ENCODE measurements at regions not wholly inside any gene's neighbourhood (a gene's known extent, or its start where the extent isn't known, plus 50 kb on each side); places are given as distances from the start of the nearest gene placed in this dataset.
A peak's percentile ranks its signal among the peaks of the same experiment; 100 is the strongest.
"Not testable (repeated sequence)": the region's sequence is repeated elsewhere in the genome, so short reads cannot be mapped to it uniquely, and the experiment has no call there.

DNA sequence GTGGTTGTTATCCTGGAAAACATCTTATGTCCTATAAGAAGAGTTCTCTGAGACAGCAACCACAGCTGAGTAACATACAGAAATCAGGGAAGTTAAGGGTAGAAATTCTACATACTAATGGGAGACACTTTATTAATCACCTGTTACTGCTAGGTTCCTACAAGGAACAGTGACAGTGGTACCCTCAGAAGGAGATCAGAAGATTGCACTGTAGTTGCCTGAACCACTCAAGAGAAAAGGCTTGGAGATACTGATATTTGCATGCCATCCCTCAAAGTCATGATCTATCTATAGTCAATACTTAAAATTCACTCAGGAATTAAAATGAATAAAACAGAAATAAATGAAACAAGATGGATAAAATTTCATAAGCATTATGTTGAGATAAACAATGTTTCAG, 136.0 kb downstream of the LMLN start:
- Histone ChIP-seq H3K27me3 (no peaks in the 10 kb centered on the region), H3K27ac (no peak overlapping the region), H4K20me1 (no peaks in the 10 kb centered on the region), H3K9ac (no peak overlapping the region), H3K9me3 (peaks cover 43% of the 10 kb centered on the region), H3K36me3 (no peaks in the 10 kb centered on the region; the same call in 1 of the 2 replicates), H3K4me2 (no peak overlapping the region), H3K4me1 (peaks cover 22% of the 10 kb centered on the region), H3K4me3 (no peak overlapping the region)
- no peak for TF ChIP-seq Cebpa-rat (IDR thresholded peaks at IDR 0.05)

DNA sequence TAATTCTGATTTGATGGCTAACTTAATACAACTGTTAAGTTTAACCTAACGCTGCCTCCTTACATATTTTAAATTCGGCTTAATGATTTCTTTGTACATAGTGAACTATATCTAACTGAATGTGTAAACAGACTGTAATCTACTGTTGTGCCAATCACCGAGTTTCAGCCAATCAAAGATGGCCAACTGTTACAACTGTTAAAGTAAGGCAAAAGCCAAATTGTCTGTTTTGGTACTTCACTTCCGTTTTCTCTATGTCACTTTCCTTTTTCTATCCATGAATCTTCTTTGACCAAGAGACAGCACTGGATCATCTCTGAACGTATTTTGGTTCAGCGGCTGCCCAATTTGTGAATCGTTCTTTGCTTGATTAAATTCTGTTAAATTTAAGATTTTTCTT, 137.0 kb downstream of the LMLN start:
- Histone ChIP-seq H3K36me3 (no peaks in the 10 kb centered on the region; the same call in 1 of the 2 replicates), H3K9me3 (peaks cover 43% of the 10 kb centered on the region), H3K27ac (no peak overlapping the region), H3K4me1 (peaks cover 22% of the 10 kb centered on the region), H4K20me1 (no peaks in the 10 kb centered on the region), H3K9ac (no peak overlapping the region), H3K27me3 (no peaks in the 10 kb centered on the region), H3K4me2 (no peak overlapping the region), H3K4me3 (no peak overlapping the region)
- TF ChIP-seq Cebpa-rat (IDR thresholded peaks at IDR 0.05): no peak

DNA sequence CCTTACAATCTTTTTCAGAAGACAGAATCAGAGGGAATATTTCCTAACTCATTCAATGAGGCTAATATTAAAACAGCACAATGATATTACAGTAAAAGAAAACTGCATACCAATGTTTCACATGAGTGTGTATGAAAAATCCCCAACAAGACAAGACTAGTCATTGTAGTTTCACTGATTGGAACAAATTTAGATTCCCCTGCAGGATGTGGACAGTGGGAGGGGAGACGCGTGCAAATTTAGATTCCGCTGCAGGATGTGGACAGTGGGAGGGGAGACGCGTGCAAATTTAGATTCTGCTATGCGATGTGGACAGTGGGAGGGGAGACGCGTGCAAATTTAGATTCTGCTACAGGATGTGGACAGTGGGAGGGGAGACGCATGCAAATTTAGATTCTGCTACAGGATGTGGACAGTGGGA, 138.7 kb downstream of the LMLN start:
- H3K27ac ChIP-seq: peak overlapping the region; percentile 68
- not testable (repeated sequence) for H3K27me3 ChIP-seq, H4K20me1 ChIP-seq, H3K36me3 ChIP-seq, H3K9ac ChIP-seq
- peak overlapping the region; percentile 62 for H3K4me2 ChIP-seq
- peaks cover 18% of the 10 kb centered on the region for H3K4me1 ChIP-seq
- H3K4me3 ChIP-seq: peak overlapping the region; percentile 36; the same call in 1 of the 2 replicates
- peaks cover 36% of the 10 kb centered on the region for H3K9me3 ChIP-seq

DNA sequence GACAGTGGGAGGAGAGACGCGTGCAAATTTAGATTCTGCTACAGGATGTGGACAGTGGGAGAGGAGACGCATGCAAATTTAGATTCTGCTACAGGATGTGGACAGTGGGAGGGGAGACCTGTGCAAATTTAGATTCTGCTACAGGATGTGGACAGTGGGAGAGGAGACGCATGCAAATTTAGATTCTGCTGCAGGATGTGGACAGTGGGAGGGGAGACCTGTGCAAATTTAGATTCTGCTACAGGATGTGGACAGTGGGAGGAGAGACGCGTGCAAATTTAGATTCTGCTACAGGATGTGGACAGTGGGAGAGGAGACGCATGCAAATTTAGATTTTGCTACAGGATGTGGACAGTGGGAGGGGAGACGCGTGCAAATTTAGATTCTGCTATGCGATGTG, 143.1 kb downstream of the LMLN start:
- H3K9ac ChIP-seq, H3K4me3 ChIP-seq, H4K20me1 ChIP-seq, H3K4me2 ChIP-seq, H3K27ac ChIP-seq, H3K36me3 ChIP-seq, H3K27me3 ChIP-seq: not testable (repeated sequence)
- Histone ChIP-seq H3K9me3 (peaks cover 28% of the 10 kb centered on the region), H3K4me1 (peaks cover 25% of the 10 kb centered on the region)

DNA sequence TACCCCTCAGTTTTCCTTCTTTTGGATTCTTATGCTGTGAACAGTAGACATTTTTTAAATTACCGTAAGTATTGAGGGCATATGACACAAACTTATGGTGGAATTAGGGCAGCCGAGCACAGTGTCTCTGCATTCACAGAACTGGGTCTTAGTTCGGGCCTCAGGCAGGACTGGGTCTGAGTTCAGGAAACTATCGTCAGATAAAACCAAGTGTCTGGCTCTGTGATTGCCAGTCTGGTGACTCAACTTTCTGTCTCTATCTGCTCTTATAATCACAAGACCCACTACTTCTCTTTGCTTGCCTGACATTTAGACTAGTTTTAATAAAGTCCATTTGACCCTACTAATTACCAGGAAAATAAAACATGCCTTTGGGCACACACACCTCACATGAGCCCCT, 146.2 kb downstream of the LMLN start:
- no peak overlapping the region for H3K9ac ChIP-seq

DNA sequence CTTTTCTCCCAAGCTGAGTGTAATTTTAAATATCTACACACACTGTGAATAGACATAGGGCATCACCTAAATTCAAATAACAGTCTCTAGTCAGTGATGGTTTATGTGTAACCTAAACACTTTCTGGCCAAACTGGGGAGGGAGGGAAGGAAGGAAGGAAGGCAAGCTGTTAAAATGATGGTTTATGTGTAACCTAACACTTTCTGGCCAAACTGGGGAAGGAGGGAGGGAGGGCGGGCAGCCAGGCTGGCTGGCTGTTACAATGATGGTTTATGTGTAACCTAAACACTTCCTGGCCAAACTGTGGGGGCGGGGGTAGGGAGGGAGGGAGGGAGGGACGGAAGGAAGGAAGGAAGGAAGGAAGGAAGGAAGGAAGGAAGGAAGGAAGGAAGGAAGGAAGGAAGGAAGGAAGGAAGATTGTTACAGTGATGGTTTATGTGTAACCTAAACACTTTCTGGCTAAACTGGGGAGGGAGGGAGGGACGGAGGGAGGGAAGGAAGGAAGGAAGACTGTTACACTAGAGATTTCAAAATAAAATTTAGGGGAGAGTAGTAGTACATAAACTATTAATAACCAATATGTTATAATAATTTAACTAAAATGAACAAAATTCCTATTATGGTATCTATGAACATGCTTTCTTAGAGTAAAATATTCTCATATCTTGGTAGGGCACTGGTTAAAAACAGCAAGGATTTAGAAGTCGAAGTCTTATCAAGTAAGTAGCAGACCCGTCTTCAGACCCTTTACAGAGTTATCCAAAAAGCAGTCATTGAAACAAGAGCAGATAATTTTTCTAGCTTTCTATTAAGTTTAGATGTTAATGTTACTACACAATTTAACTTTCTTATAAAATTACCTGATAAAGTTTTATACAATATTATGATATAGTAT, 148.1 kb downstream of the LMLN start:
- no peak overlapping the region for H3K9ac ChIP-seq
- peak overlapping the region; percentile 42 for H3K4me2 ChIP-seq
- no peak for TF ChIP-seq Cebpa-rat (IDR thresholded peaks at IDR 0.05)

More for the DNA sequence above, 146.2 kb downstream of the LMLN start:
- Histone ChIP-seq H3K27me3 (no peaks in the 10 kb centered on the region), H4K20me1 (no peaks in the 10 kb centered on the region), H3K9me3 (peaks cover 53% of the 10 kb centered on the region), H3K4me1 (peaks cover 40% of the 10 kb centered on the region), H3K4me3 (peak overlapping the region; percentile 9), H3K36me3 (no peaks in the 10 kb centered on the region), H3K27ac (peak overlapping the region; percentile 67), H3K4me2 (peak overlapping the region; percentile 47)
- TF ChIP-seq Cebpa-rat (IDR thresholded peaks at IDR 0.05): no peak

DNA sequence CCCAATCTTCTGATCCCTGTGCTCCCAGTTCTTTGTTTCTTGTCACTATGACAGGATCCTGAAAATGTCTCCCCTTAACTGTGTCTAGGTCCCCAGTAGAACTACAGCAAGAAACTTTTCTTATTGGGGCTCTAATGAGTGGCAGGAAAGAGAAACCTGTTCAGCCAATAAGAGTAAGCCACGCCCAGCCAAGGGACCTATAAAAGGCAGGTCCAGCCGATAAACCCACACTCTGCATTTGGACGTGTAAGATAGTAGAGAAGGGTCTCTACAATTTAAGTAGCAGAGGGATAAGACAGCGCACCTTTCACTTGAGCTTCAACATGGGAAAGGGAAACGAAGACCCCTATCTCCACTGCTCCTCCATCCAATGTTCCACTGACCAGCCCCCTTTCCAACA, 149.9 kb downstream of the LMLN start:
- peaks cover 86% of the 10 kb centered on the region for H3K9me3 ChIP-seq
- no peak overlapping the region for H3K9ac ChIP-seq
- no peaks in the 10 kb centered on the region for H4K20me1 ChIP-seq
- H3K27me3 ChIP-seq: peaks cover 32% of the 10 kb centered on the region
- H3K27ac ChIP-seq: no peak overlapping the region
- H3K4me3 ChIP-seq: no peak overlapping the region
- no peak overlapping the region for H3K4me2 ChIP-seq
- peaks cover 5% of the 10 kb centered on the region; the same call in 1 of the 2 replicates for H3K36me3 ChIP-seq
- H3K4me1 ChIP-seq: peaks cover 40% of the 10 kb centered on the region
- no peak for TF ChIP-seq Cebpa-rat (IDR thresholded peaks at IDR 0.05)

More for the DNA sequence above, 148.1 kb downstream of the LMLN start:
- peaks cover 14% of the 10 kb centered on the region for H3K27me3 ChIP-seq
- no peaks in the 10 kb centered on the region for H3K36me3 ChIP-seq
- peaks cover 40% of the 10 kb centered on the region for H3K4me1 ChIP-seq
- no peak overlapping the region for H3K4me3 ChIP-seq
- no peaks in the 10 kb centered on the region for H4K20me1 ChIP-seq
- H3K9me3 ChIP-seq: peaks cover 68% of the 10 kb centered on the region
- H3K27ac ChIP-seq: no peak overlapping the region

DNA sequence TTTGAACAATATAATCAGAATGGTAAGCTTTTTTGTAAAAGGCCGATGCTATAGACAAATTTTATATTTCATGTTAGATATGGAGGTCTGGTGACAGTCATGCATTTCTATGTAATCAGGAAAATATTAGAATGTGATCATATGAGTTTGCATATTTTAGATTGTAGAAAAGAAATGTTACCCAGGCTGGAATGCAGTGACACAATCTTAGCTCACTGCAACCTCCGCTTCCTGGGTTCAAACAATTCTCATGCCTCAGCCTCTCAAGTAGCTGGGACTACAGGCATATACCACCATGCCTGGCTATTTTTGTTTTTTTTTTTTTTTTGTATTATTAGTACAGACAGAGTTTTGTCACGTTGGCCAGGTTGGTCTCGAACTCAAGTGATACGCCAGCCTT, 152.0 kb downstream of the LMLN start:
- Histone ChIP-seq H4K20me1 (no peaks in the 10 kb centered on the region), H3K4me2 (no peak overlapping the region), H3K36me3 (peaks cover 5% of the 10 kb centered on the region; the same call in 1 of the 2 replicates), H3K4me1 (peaks cover 28% of the 10 kb centered on the region), H3K27me3 (peaks cover 32% of the 10 kb centered on the region), H3K9me3 (peaks cover 76% of the 10 kb centered on the region), H3K4me3 (0 out of 2 replicates have a peak overlapping the region, but pooled peaks have one; percentile 14), H3K27ac (no peak overlapping the region), H3K9ac (no peak overlapping the region)
- TF ChIP-seq Cebpa-rat (IDR thresholded peaks at IDR 0.05): no peak

DNA sequence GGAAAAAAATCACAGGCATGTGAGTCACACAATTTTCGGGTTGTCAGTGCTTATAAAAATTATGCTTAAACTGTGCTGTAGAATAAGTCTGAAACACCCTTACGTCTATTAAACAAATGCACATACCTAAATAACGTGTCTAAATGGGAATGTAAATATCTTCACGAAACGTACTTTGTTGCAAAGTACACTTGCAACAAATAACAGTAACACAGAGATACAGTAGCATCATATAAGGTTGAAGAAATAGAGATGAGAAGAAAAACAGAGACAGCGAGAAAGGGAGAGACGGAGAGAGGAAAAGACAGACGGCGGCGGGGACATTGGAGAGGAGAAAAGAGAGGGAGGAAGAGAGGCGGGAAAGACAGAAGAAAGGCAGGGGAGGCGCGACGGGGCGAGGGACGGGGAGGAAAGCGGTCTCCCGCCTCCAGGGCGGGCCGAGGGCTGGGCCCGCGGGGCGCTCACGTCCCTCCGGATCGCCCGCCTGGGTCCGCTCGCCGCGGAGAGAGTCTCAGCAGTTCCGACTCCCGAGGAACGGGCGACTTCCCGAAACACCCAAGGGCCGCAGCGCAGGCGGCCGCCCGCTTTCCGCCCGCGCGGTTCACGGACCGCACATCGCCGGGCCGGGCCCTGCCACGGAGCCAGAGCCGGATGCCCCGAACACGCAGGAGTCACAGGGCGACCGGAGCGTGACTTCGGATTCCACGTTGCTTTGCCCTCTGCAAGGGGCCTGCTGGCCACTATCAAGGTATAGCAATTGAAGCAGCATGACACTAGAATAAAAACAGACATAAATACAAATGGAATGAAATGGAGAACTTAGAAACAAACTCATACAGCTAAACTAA, 153.4 kb downstream of the LMLN start:
- Histone ChIP-seq H3K4me1 (peaks cover 20% of the 10 kb centered on the region), H4K20me1 (no peaks in the 10 kb centered on the region), H3K4me3 (peak overlapping the region; percentile 55), H3K9ac (no peak overlapping the region), H3K9me3 (peaks cover 68% of the 10 kb centered on the region), H3K27ac (no peak overlapping the region), H3K4me2 (0 out of 2 replicates have a peak overlapping the region, but pooled peaks have one; percentile 28), H3K27me3 (peaks cover 32% of the 10 kb centered on the region), H3K36me3 (peaks cover 5% of the 10 kb centered on the region; the same call in 1 of the 2 replicates)
- no peak for TF ChIP-seq Cebpa-rat (IDR thresholded peaks at IDR 0.05)

DNA sequence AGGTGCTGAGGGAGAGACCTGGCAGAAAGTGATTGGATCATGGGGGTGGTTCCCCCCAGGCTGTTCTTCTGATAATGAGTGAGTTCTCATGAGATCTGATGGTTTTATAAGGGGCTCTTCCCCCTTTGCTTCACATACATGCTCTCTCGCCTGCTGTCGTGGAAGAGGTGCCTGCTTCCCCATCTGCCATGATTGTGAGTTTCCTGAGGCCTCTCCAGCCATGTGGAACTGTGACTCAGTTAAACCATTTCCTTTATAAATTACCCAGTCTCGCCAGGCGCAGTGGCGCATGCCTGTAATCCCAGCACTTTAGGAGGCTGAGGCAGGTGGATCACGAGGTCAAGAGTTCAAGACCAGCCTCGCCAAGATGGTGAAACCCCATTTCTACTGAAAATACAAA, 154.5 kb downstream of the LMLN start:
- Histone ChIP-seq H3K27me3 (peaks cover 32% of the 10 kb centered on the region), H3K9me3 (peaks cover 57% of the 10 kb centered on the region)
- not testable (repeated sequence) for H3K27ac ChIP-seq, H3K4me2 ChIP-seq, H3K4me1 ChIP-seq, H3K36me3 ChIP-seq, H3K9ac ChIP-seq, H4K20me1 ChIP-seq, H3K4me3 ChIP-seq

DNA sequence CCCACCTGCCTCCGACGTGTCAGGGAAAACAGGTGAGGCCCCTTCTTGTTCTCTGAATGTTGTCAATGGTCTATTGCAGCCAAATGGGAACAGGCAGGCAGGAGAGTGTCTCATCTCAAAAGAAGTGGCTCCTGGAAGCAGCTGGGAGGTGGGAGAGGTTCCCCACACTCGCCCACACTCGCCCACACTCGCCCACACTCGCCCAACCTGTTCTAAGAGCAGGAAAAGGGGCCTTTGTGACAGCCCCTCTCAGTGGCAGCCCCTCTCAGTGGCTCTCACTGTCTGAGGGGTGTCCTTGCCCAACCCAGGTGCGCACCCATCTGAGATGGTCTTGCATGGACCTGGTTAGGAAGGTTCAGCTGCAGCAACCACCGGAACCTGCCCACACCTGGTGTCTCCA, 162.2 kb downstream of the LMLN start:
- not testable (repeated sequence) for H3K4me2 ChIP-seq, H3K27me3 ChIP-seq, H3K4me3 ChIP-seq, H4K20me1 ChIP-seq, H3K4me1 ChIP-seq, H3K9ac ChIP-seq, H3K36me3 ChIP-seq, H3K27ac ChIP-seq, H3K9me3 ChIP-seq

DNA sequence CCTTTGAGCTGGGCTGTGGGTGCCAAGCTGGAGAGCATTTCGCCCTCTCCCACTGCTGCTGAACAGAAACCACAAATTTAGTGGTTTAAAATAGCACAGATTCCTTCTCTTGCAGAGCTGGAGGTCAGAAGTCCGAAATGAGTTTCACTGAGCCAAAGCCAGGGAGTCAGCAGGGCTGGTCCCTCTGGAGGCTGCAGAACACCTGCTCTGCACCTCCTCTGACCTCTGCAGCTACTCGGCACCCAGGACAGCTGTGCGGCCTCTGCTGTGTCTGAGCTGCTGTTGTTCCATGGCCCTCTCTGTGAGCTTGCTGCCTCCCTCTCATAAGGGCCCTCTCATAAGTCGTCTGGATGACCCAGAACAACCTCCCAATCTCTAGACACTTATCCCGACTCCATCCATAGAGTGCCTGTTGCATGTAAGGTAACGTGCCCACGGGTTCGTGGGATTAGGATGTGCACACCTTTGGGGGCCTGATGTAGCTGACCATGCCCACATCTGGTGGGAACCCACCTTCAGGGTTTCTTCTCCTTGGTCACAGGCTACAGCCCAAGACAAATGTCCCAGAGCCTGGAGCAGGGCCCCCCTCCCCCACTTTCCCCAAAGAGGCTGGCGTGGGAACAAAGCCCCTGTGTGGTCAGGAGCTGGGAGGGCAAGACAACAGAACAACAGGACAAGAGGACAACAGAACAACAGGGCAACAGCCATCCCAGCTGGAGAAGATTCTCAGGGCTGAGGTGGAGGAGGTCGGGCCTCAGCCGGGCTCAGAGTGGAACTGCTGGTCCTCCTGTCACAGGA, 177.2 kb downstream of the LMLN start:
- H3K27ac ChIP-seq, H3K4me3 ChIP-seq: not testable (repeated sequence)
- peaks cover 35% of the 10 kb centered on the region for H3K4me1 ChIP-seq

DNA sequence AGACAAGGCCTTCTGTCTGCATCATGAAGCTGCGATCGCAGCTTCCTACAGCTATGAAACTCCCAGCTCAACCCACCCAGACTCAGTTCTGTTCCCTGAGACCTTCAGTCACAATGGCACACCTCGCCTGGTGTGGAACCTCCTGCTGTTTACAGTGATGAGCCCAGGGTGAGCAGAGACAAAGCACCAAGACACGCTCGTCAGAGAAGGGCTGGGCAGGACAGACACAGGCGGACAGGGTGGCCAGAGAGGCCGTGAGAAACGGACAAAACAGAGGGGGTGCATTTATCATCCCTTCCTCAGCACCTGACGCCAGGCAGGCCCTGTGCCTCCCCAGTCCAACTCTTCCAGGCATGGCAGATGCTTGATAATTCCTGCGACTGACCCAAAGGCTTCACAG, 178.2 kb downstream of the LMLN start:
- not testable (repeated sequence) for H3K4me3 ChIP-seq, H3K36me3 ChIP-seq, H3K27me3 ChIP-seq, H3K9me3 ChIP-seq, H3K27ac ChIP-seq, H3K9ac ChIP-seq, H4K20me1 ChIP-seq
- peak overlapping the region; percentile 18 for H3K4me2 ChIP-seq
- H3K4me1 ChIP-seq: peaks cover 39% of the 10 kb centered on the region

More for the DNA sequence above, 177.2 kb downstream of the LMLN start:
- not testable (repeated sequence) for H4K20me1 ChIP-seq, H3K9ac ChIP-seq, H3K36me3 ChIP-seq, H3K9me3 ChIP-seq, H3K27me3 ChIP-seq
- peak overlapping the region; percentile 18 for H3K4me2 ChIP-seq
